Uterus (tissue), 3 donors: ENCODE measurements at regions not wholly inside any gene's neighbourhood (a gene's known extent, or its start where the extent isn't known, plus 50 kb on each side); places are given as distances from the start of the nearest gene placed in this dataset.

Source experiments
- DNase-seq, 2 donors: peaks; one replicate each; pipeline ENCODE4 v3.0.0-alpha.2; 2019 to 2020
- H3K27ac ChIP-seq, 2 donors: fragments of 200-600 bp; sonication (generic); 1 replicate in 1 of 2; 2 replicates in 1 of 2; pipeline ENCODE4 v1.5.1; 2016 to 2018
- H3K27me3 ChIP-seq, 2 donors: fragments of 200-600 bp; sonication (generic); one replicate each; pipeline ENCODE4 v1.5.1; 2018 to 2019; ENCODE audit warnings: control low read depth in 1 of 2
- H3K36me3 ChIP-seq, 2 donors: fragments of 200-600 bp; sonication (generic); one replicate each; pipeline ENCODE4 v1.5.1; 2019; ENCODE audit warnings: control low read depth in 1 of 2
- H3K4me1 ChIP-seq, 2 donors: fragments of 200-600 bp; sonication (generic); one replicate each; pipeline ENCODE4 v1.5.1; 2018 to 2019; ENCODE audit warnings: control low read depth in 1 of 2
- H3K4me3 ChIP-seq, 2 donors: fragments of 200-600 bp; sonication (generic); 1 replicate in 1 of 2; 2 replicates in 1 of 2; pipeline ENCODE4 v1.5.1; 2018 to 2019; ENCODE audit warnings: mild to moderate bottlenecking in 1 of 2
- H3K9me3 ChIP-seq, 2 donors: fragments of 200-600 bp; sonication (generic); one replicate each; pipeline ENCODE4 v1.5.1; 2019; ENCODE audit warnings: control low read depth in 1 of 2
- CTCF ChIP-seq, 4 experiments: fragments of 200-600 bp in 2 of 4; fragments of 450-650 bp in 2 of 4; sonication (generic) in 2 of 4; IDR thresholded peaks; one replicate each; pipeline ENCODE4 v1.5.1; 2016 to 2019; ENCODE audit warnings: antibody characterized with exemption in 4 of 4, mild to moderate bottlenecking in 2 of 4, moderate library complexity in 1 of 4
- POLR2A ChIP-seq, 2 donors: fragments of 450-650 bp; IDR thresholded peaks; one replicate each; pipeline ENCODE4 v1.6.1; 2016; ENCODE audit warnings: antibody characterized with exemption in 2 of 2, mild to moderate bottlenecking in 1 of 2, moderate library complexity in 1 of 2
- intact Hi-C: fragments of 100-400 bp; cut with DNase I; formaldehyde crosslinking; loops from one replicate; pipeline ENCODE4 v1.15.1; 2023; ENCODE audit warnings: low total_unique reads
- donor health status: DM: yes; HTN: yes; CAD: no.

- Histone ChIP-seq H3K9me3 (no peaks in the 10 kb centered on the region), H3K4me1 (no peaks in the 10 kb centered on the region), H3K4me3 (no peak overlapping the region), H3K36me3 (no peaks in the 10 kb centered on the region), H3K27me3 (no peaks in the 10 kb centered on the region), H3K27ac (no peak overlapping the region)
- intact Hi-C loops: no loop called here
- no peak for TF ChIP-seq CTCF (IDR thresholded peaks at IDR 0.05)
- no peak for TF ChIP-seq POLR2A (IDR thresholded peaks at IDR 0.05)
- no peak for DNase-seq
These were observed 212.0 kb upstream of the SSTR4 start for GRCh38 chr20:22823119-22823518.

- Histone ChIP-seq H3K9me3 (no peaks in the 10 kb centered on the region), H3K4me1 (no peaks in the 10 kb centered on the region), H3K4me3 (no peak overlapping the region), H3K27me3 (no peaks in the 10 kb centered on the region), H3K27ac (no peak overlapping the region), H3K36me3 (no peaks in the 10 kb centered on the region)
- intact Hi-C loops: no loop called here
- TF ChIP-seq CTCF (IDR thresholded peaks at IDR 0.05) (no peak), POLR2A (IDR thresholded peaks at IDR 0.05) (no peak)
- no peak for DNase-seq
These were observed 211.0 kb upstream of the SSTR4 start for GRCh38 chr20:22824077-22824476.

- H3K27me3 ChIP-seq: no peaks in the 10 kb centered on the region
- intact Hi-C loops: no loop called here
- H3K4me1 ChIP-seq: no peaks in the 10 kb centered on the region
- H3K27ac ChIP-seq: no peak overlapping the region
- H3K4me3 ChIP-seq: no peak overlapping the region
- no peak for DNase-seq
- H3K9me3 ChIP-seq: no peaks in the 10 kb centered on the region
- H3K36me3 ChIP-seq: no peaks in the 10 kb centered on the region
- TF ChIP-seq POLR2A (IDR thresholded peaks at IDR 0.05) (no peak), CTCF (IDR thresholded peaks at IDR 0.05) (no peak)
These were observed 210.0 kb upstream of the SSTR4 start for GRCh38 chr20:22825076-22825475.

GRCh38 chr20:22825546-22825945 is 209.6 kb upstream of the SSTR4 start:
- H3K9me3 ChIP-seq: no peaks in the 10 kb centered on the region
- no peak overlapping the region for H3K4me3 ChIP-seq
- intact Hi-C loops: no loop called here
- H3K27me3 ChIP-seq: no peaks in the 10 kb centered on the region
- H3K36me3 ChIP-seq: no peaks in the 10 kb centered on the region
- DNase-seq: no peak
- H3K27ac ChIP-seq: no peak overlapping the region
- TF ChIP-seq CTCF (IDR thresholded peaks at IDR 0.05) (no peak), POLR2A (IDR thresholded peaks at IDR 0.05) (no peak)
- H3K4me1 ChIP-seq: no peaks in the 10 kb centered on the region

GRCh38 chr20:22826306-22827230 is 208.5 kb upstream of the SSTR4 start:
- Histone ChIP-seq H3K9me3 (no peaks in the 10 kb centered on the region), H3K4me3 (no peak overlapping the region), H3K27ac (no peak overlapping the region), H3K36me3 (no peaks in the 10 kb centered on the region), H3K27me3 (no peaks in the 10 kb centered on the region), H3K4me1 (no peaks in the 10 kb centered on the region)
- TF ChIP-seq POLR2A (IDR thresholded peaks at IDR 0.05): no peak
- TF ChIP-seq CTCF (IDR thresholded peaks at IDR 0.05): no peak
- intact Hi-C loops: no loop called here
- DNase-seq: no peak
